ENCODE measurements at regions not wholly inside any gene's neighbourhood (a gene's known extent, or its start where the extent isn't known, plus 50 kb on each side); places are given as distances from the start of the nearest gene placed in this dataset.
A peak's percentile ranks its signal among the peaks of the same experiment; 100 is the strongest.
"Not testable (repeated sequence)": the region's sequence is repeated elsewhere in the genome, so short reads cannot be mapped to it uniquely, and the experiment has no call there.

- no peak for TF ChIP-seq POLR2A (IDR thresholded peaks at IDR 0.05; ENCODE audit: extremely low read depth, insufficient read length)
- TF ChIP-seq CTCF (IDR thresholded peaks at IDR 0.05; ENCODE audit: low read depth, low read length), result no peak
- TF ChIP-seq, protein P1, sequence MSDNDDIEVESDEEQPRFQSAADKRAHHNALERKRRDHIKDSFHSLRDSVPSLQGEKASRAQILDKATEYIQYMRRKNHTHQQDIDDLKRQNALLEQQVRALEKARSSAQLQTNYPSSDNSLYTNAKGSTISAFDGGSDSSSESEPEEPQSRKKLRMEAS (IDR thresholded peaks at IDR 0.05; ENCODE audit: low read depth, low read length), result no peak
- no peak for TF ChIP-seq MYC (IDR thresholded peaks at IDR 0.05; ENCODE audit: low read depth, low read length)
- DNase-seq (ENCODE audit: low read depth), result peak; percentile 3
- H3K4me3 ChIP-seq (ENCODE audit: low read depth, low read length), result no peak overlapping the region
Measured at GRCh38 chr21:17693801-17694200, 81.1 kb upstream of the BTG3 start.

GRCh38 chr21:17690078-17690494 lies 77.4 kb upstream of the BTG3 start:
- no peak for DNase-seq (ENCODE audit: low read depth)
- H3K4me3 ChIP-seq (ENCODE audit: low read depth, low read length), result no peak overlapping the region
- TF ChIP-seq POLR2A (IDR thresholded peaks at IDR 0.05; ENCODE audit: extremely low read depth, insufficient read length) (no peak), MYC (IDR thresholded peaks at IDR 0.05; ENCODE audit: low read depth, low read length) (no peak), CTCF (IDR thresholded peaks at IDR 0.05; ENCODE audit: low read depth, low read length) (no peak)
- TF ChIP-seq, protein P1 (IDR thresholded peaks at IDR 0.05; ENCODE audit: low read depth, low read length), result no peak

GRCh38 chr21:17688912-17689874 lies 76.5 kb upstream of the BTG3 start:
- DNase-seq (ENCODE audit: low read depth), result peak; percentile 5
- no peak overlapping the region for H3K4me3 ChIP-seq (ENCODE audit: low read depth, low read length)
- TF ChIP-seq, protein P1 (IDR thresholded peaks at IDR 0.05; ENCODE audit: low read depth, low read length), result no peak
- peak; percentile 27 for TF ChIP-seq CTCF (IDR thresholded peaks at IDR 0.05; ENCODE audit: low read depth, low read length)
- TF ChIP-seq POLR2A (IDR thresholded peaks at IDR 0.05; ENCODE audit: extremely low read depth, insufficient read length), result no peak

DNA sequence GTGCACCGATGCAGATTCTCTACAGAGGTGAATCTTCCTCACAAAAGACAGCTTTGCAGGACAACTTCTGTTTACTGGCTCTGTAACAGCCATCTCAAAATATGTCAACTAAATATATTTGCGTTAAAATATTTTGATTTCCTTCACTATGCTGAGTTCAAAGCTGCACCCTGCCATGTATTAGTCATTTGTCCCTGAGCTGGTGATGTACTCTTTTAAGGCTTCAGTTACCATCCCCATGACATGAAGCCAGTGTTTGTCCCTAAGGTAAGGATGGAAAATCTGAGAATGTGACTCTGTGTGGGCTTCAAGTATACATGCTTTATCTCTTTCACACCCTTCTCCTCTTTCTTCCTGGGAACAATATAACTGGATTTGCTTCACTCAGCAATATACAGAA lies 70.2 kb upstream of the BTG3 start:
- no peak for DNase-seq (ENCODE audit: low read depth)
- no peak overlapping the region for H3K4me3 ChIP-seq (ENCODE audit: low read depth, low read length)
- no peak for TF ChIP-seq POLR2A (IDR thresholded peaks at IDR 0.05; ENCODE audit: extremely low read depth, insufficient read length)
- TF ChIP-seq MYC (IDR thresholded peaks at IDR 0.05; ENCODE audit: low read depth, low read length), result no peak
- TF ChIP-seq, protein P1 (IDR thresholded peaks at IDR 0.05; ENCODE audit: low read depth, low read length), result no peak
- no peak for TF ChIP-seq CTCF (IDR thresholded peaks at IDR 0.05; ENCODE audit: low read depth, low read length)

GRCh38 chr21:17679002-17679600 lies 66.4 kb upstream of the BTG3 start:
- TF ChIP-seq MYC (IDR thresholded peaks at IDR 0.05; ENCODE audit: low read depth, low read length) (no peak), CTCF (IDR thresholded peaks at IDR 0.05; ENCODE audit: low read depth, low read length) (peak; percentile 59)
- TF ChIP-seq, protein P1 (IDR thresholded peaks at IDR 0.05; ENCODE audit: low read depth, low read length), result no peak
- H3K4me3 ChIP-seq (ENCODE audit: low read depth, low read length), result no peak overlapping the region
- DNase-seq (ENCODE audit: low read depth), result peak; percentile 63

DNA sequence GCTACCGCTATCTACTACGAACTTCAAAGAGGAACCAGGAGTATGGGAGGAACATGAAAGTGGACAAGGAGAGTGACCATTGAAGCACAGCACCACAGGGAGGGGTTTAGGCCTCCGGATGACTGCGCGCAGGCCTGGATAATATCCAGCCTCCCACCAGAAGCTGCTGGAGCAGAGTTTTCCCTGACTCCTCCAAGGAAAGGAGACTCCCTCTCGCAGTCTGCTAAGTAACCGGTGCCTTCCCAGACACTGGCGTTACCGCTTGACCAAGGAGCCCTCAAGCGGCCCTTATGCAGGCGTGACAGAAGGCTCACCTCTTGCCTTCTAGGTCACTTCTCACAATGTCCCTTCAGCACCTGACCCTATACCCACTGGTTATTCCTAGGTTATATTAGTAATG lies 64.2 kb upstream of the BTG3 start:
- not testable (repeated sequence) for H3K4me3 ChIP-seq (ENCODE audit: low read depth, low read length); DNase-seq (ENCODE audit: low read depth)
